GM18511 (cell line): ENCODE measurements at regions not wholly inside any gene's neighbourhood (a gene's known extent, or its start where the extent isn't known, plus 50 kb on each side); places are given as distances from the start of the nearest gene placed in this dataset.
"Not testable (repeated sequence)": the region's sequence is repeated elsewhere in the genome, so short reads cannot be mapped to it uniquely, and the experiment has no call there.

Source experiments
- ATAC-seq: cut with Tn5 transposase; IDR thresholded peaks from one replicate; pipeline ENCODE4 v1.9.1; 2021; ENCODE audit warnings: mild to moderate bottlenecking, moderate library complexity; ENCODE audit not compliant: unreplicated experiment

GRCh38 chr13:55777612-55778011, 1363.1 kb upstream of the PRR20A start:
- no peak for ATAC-seq

- no peak for ATAC-seq
Measured at GRCh38 chr13:55783841-55784240, 1356.9 kb upstream of the PRR20A start.

- ATAC-seq = no peak
Measured at GRCh38 chr13:55788548-55788947, 1352.2 kb upstream of the PRR20A start.

GRCh38 chr13:55792544-55793193, 1348.0 kb upstream of the PRR20A start:
- ATAC-seq = no peak

GRCh38 chr13:55815458-55816033, 1325.2 kb upstream of the PRR20A start:
- no peak for ATAC-seq

GRCh38 chr13:55816976-55817601, 1323.6 kb upstream of the PRR20A start:
- ATAC-seq = no peak

- no peak for ATAC-seq
Measured at GRCh38 chr13:55820817-55821216, 1319.9 kb upstream of the PRR20A start.

- ATAC-seq = no peak
Measured at GRCh38 chr13:55869648-55870047, 1271.1 kb upstream of the PRR20A start.

- no peak for ATAC-seq
Measured at GRCh38 chr13:55887561-55887960, 1253.2 kb upstream of the PRR20A start.

GRCh38 chr13:55893540-55893939, 1247.2 kb upstream of the PRR20A start:
- ATAC-seq = no peak

GRCh38 chr13:55937180-55937579, 1203.5 kb upstream of the PRR20A start:
- no peak for ATAC-seq

GRCh38 chr13:55948175-55948574, 1192.5 kb upstream of the PRR20A start:
- ATAC-seq = no peak

- ATAC-seq = no peak
Measured at GRCh38 chr13:55963934-55964333, 1176.8 kb upstream of the PRR20A start.

GRCh38 chr13:55967055-55967454, 1173.7 kb upstream of the PRR20A start:
- ATAC-seq = no peak

GRCh38 chr13:55977436-55977835, 1163.3 kb upstream of the PRR20A start:
- no peak for ATAC-seq

- no peak for ATAC-seq
Measured at GRCh38 chr13:55981381-55981780, 1159.3 kb upstream of the PRR20A start.

- ATAC-seq = not testable (repeated sequence)
Measured at GRCh38 chr13:55984026-55984425, 1156.7 kb upstream of the PRR20A start.

GRCh38 chr13:55990631-55991030, 1150.1 kb upstream of the PRR20A start:
- no peak for ATAC-seq

- ATAC-seq = no peak
Measured at GRCh38 chr13:55991666-55992065, 1149.1 kb upstream of the PRR20A start.

- ATAC-seq = no peak
Measured at GRCh38 chr13:55992145-55992544, 1148.6 kb upstream of the PRR20A start.

- no peak for ATAC-seq
Measured at GRCh38 chr13:55999709-56000108, 1141.0 kb upstream of the PRR20A start.

- no peak for ATAC-seq
Measured at GRCh38 chr13:56009418-56009817, 1131.3 kb upstream of the PRR20A start.
